ENCODE measurements at regions not wholly inside any gene's neighbourhood (a gene's known extent, or its start where the extent isn't known, plus 50 kb on each side); places are given as distances from the start of the nearest gene placed in this dataset.

- TF ChIP-seq CTCF (IDR thresholded peaks at IDR 0.05) = no peak
- Histone ChIP-seq H3K4me3 (no peak overlapping the region), H3K27ac (no peak overlapping the region)
- no peak for DNase-seq (ENCODE audit: low spot score)
These were observed 296.8 kb upstream of the SLC39A10 start for GRCh38 chr2:195360242-195360641.

DNA sequence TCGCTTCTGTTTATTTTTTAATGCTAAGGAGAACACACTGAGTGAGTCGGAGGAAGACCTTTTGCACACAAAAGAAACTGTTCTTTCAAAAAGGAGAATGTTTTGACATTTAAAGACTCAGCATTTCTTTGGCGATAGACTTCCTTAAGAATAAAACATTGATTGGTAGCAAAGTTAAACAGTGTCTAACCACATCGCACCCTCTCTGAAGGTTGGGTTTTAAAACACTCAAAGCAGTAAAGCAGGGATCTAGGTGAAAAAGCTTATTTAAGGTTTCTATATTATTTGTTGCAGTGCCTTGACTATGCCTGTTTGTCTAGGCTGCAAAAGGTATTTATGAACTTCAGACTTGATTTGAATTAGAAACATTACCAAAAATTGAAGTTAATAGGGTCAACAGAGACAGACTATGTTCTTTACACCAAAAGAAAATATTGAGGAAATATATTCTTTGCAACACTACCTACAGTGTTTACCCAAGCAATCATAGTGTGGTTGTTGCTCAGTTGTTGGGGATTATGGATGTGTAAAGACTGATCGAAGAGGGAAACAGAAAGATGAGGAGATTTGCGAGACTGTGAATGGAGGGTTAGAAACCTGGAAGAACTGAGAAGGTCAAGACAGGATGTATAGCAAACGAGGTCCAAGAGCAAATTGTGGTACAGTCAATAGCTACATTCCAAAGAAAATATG is 297.8 kb upstream of the SLC39A10 start:
- Histone ChIP-seq H3K27ac (no peak overlapping the region), H3K4me3 (no peak overlapping the region)
- TF ChIP-seq CTCF (IDR thresholded peaks at IDR 0.05) = no peak

DNA sequence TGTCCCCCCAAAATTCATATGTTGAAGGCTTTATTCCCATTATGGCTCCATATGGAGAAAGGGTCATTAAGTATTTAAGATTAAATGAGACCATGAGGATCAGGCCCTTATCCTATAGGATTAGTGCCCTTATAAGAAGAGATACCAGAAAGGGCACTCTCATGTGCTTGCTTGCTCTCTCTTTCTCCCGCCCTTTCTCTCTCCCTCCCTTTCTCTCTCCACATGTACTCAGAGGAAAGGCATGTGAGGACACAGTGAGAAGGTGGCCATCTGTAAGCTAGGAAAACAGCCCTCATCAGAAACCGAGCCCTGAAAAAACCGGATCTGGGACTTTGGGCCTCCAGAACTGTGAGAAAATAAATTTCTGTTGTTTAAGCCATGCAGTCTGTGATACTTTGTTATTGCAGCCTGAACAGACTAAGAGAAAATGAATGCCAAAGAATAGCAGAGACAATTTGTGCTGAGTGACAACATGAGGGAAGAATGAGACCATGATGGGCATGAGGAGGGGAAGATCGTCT is 300.0 kb upstream of the SLC39A10 start:
- H3K4me3 ChIP-seq = no peak overlapping the region
- TF ChIP-seq CTCF (IDR thresholded peaks at IDR 0.05) = no peak

More for the DNA sequence above, 297.8 kb upstream of the SLC39A10 start:
- DNase-seq (ENCODE audit: low spot score) = no peak

GRCh38 chr2:195356026-195356425 is 301.0 kb upstream of the SLC39A10 start:
- no peak overlapping the region for H3K27ac ChIP-seq
- DNase-seq (ENCODE audit: low spot score) = no peak
- H3K4me3 ChIP-seq = no peak overlapping the region
- TF ChIP-seq CTCF (IDR thresholded peaks at IDR 0.05) = no peak

More for the DNA sequence above, 300.0 kb upstream of the SLC39A10 start:
- no peak overlapping the region for H3K27ac ChIP-seq
- no peak for DNase-seq (ENCODE audit: low spot score)

DNA sequence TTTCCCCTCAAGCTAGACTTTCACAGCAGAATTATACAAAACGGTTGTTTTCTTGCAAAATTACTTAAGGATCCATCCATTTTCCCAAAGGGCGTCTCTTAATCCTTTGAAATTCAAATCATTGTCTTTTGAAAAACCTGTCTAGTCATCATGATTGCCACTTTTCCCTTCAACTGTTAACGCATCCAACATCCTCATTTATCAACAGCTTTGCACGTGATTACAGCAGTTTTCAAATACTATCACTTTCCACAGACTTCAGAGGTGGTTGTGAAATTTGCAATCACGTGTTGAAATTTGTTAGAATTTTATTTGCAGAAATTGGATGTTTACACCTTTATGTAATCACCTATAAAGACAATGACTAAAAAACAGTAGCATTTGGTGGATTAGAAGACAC is 304.4 kb upstream of the SLC39A10 start:
- no peak for DNase-seq (ENCODE audit: low spot score)
- TF ChIP-seq CTCF (IDR thresholded peaks at IDR 0.05) = no peak
- no peak overlapping the region for H3K4me3 ChIP-seq
- H3K27ac ChIP-seq = no peak overlapping the region

DNA sequence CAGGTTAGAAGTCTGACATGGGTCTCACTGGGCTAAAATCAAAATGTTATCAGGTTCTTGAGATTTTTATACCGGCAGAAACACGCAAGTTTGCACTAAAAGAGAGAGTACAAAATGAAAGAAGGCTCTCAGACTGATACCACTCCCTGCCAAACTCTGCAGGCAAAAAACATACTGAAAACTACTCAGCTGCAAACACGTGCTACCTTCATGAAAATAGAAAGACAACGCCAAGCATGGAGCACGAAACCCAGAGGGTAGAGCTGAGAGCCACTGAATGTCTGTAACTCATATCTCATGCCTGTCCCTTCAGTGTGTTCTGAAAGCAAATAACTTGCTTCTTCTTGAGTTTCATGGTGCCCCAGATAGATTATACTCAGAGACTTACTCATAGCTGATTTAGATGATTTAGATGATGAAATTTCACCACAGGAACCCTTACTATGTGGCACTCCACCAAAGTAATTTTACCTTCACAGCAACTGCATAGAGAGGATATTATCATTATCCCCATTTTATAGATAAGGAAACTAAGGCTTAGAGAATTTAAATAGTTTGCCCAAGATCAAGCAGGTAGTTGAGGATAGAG is 313.0 kb upstream of the SLC39A10 start:
- no peak for DNase-seq (ENCODE audit: low spot score)
- TF ChIP-seq CTCF (IDR thresholded peaks at IDR 0.05) = no peak
- no peak overlapping the region for H3K4me3 ChIP-seq
- no peak overlapping the region for H3K27ac ChIP-seq

DNA sequence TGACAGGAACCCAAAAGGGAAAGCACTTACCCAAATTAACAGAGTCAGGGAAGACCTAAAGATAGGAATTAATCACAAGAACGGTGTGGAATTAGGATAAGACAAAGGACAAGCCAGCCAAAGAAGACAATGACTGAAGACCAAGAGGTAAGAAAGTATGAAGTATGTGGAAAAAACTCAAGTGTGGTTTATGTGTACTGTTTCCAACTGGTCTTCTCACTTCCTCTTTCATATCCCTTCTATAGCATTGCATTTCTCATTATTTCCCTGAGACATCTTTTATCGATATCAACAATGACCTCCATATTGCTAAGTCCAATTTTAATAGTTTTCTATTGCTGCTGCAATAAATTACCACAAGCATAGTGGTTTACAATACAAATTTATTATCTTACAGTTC is 313.5 kb upstream of the SLC39A10 start:
- Histone ChIP-seq H3K4me3 (no peak overlapping the region), H3K27ac (no peak overlapping the region)
- no peak for TF ChIP-seq CTCF (IDR thresholded peaks at IDR 0.05)
- no peak for DNase-seq (ENCODE audit: low spot score)
